HL-60 (cell line): ENCODE measurements at regions not wholly inside any gene's neighbourhood (a gene's known extent, or its start where the extent isn't known, plus 50 kb on each side); places are given as distances from the start of the nearest gene placed in this dataset.

ENCODE experiments used
- CTCF ChIP-seq: IDR thresholded peaks from one replicate; pipeline ENCODE4 v1.5.1; 2011; ENCODE audit warnings: low read length, control low read depth, inconsistent platforms; ENCODE audit not compliant: insufficient read depth
- GABPA ChIP-seq: IDR thresholded peaks from 2 replicates; pipeline ENCODE4 v1.6.1; 2012; ENCODE audit warnings: low read depth
- POLR2AphosphoS5 ChIP-seq: IDR thresholded peaks from 2 replicates; pipeline ENCODE4 v1.6.1; 2012; ENCODE audit warnings: low read depth
- TF ChIP-seq, protein P1 (sequence below): IDR thresholded peaks from 2 replicates; pipeline ENCODE4 v1.6.1; 2012; ENCODE audit warnings: low read depth; ENCODE audit not compliant: insufficient replicate concordance

DNA sequence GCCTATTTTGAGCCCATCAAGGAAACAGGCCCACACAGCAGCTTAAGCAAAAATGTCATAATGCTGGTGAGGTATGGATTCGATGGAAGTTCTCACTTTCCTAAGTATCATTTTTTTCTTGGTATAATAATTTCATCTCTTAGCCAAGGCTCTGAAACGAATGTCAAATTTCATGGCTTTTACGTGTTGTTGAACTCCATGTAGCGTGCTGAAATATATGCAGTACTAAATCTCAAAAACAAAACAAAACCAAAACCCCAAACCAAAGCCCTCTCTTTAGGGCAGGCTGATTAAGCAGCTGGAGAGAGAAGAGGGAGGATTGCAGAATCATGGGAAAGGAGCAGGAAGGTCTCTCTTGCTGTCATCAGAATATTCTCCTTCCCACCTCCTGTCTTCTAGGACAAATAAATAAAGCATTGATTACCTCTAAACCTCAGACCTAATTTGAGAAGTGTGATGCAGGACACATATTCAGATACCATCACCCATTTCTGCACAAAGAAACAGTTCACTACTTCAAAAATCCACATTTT is 58.3 kb downstream of the TMEM174 start:
- TF ChIP-seq CTCF (no peak), POLR2AphosphoS5 (no peak), GABPA (no peak)
- TF ChIP-seq, protein P1, sequence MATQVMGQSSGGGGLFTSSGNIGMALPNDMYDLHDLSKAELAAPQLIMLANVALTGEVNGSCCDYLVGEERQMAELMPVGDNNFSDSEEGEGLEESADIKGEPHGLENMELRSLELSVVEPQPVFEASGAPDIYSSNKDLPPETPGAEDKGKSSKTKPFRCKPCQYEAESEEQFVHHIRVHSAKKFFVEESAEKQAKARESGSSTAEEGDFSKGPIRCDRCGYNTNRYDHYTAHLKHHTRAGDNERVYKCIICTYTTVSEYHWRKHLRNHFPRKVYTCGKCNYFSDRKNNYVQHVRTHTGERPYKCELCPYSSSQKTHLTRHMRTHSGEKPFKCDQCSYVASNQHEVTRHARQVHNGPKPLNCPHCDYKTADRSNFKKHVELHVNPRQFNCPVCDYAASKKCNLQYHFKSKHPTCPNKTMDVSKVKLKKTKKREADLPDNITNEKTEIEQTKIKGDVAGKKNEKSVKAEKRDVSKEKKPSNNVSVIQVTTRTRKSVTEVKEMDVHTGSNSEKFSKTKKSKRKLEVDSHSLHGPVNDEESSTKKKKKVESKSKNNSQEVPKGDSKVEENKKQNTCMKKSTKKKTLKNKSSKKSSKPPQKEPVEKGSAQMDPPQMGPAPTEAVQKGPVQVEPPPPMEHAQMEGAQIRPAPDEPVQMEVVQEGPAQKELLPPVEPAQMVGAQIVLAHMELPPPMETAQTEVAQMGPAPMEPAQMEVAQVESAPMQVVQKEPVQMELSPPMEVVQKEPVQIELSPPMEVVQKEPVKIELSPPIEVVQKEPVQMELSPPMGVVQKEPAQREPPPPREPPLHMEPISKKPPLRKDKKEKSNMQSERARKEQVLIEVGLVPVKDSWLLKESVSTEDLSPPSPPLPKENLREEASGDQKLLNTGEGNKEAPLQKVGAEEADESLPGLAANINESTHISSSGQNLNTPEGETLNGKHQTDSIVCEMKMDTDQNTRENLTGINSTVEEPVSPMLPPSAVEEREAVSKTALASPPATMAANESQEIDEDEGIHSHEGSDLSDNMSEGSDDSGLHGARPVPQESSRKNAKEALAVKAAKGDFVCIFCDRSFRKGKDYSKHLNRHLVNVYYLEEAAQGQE, result no peak
